PC-9 (cell line): ENCODE measurements at regions not wholly inside any gene's neighbourhood (a gene's known extent, or its start where the extent isn't known, plus 50 kb on each side); places are given as distances from the start of the nearest gene placed in this dataset.

Experiments used
- BruUV-seq: library from RNA; stranded (reverse); fragments of 400-500 nt; replicated peaks from 2 replicates; lab custom pipeline; 2021; lab: Mats Ljungman, UMichigan
- CTCF ChIA-PET: fragments of 300-600 bp; sonication (Branson Sonifier 250); formaldehyde crosslinking; loops from one replicate; lab custom pipeline; 2022; ENCODE audit warnings: antibody characterized with exemption; lab: Charles Lee
- POLR2A ChIA-PET: fragments of 300-600 bp; sonication (Branson Sonifier 250); formaldehyde crosslinking; loops from one replicate; lab custom pipeline; 2022; ENCODE audit warnings: antibody characterized with exemption; ENCODE audit not compliant: unreplicated experiment; lab: Charles Lee
- DNase-seq, 2 experiments: peaks; one replicate each; pipeline versions ENCODE4 v3.0.0 to v3.0.0-alpha.2; 2015 to 2022; ENCODE audit warnings: mixed read lengths in 1 of 2
- H2AFZ ChIP-seq: fragments of 200-600 bp; sonication (generic); 2 replicates; pipeline ENCODE4 v1.8.1; 2017; ENCODE audit warnings: antibody characterized with exemption
- H3F3A ChIP-seq: fragments of 200-600 bp; sonication (generic); 2 replicates; pipeline ENCODE4 v1.8.1; 2017; ENCODE audit warnings: antibody characterized with exemption, mild to moderate bottlenecking, low read depth; ENCODE audit not compliant: insufficient read depth
- H3K27ac ChIP-seq: fragments of 200-600 bp; sonication (generic); 2 replicates; pipeline ENCODE4 v1.6.1; 2016; ENCODE audit warnings: mixed run types
- H3K27me3 ChIP-seq: fragments of 200-600 bp; sonication (generic); 2 replicates; pipeline ENCODE4 v1.6.1; 2016; ENCODE audit warnings: low read depth, mixed run types; ENCODE audit not compliant: insufficient read depth
- H3K36me3 ChIP-seq: fragments of 200-600 bp; sonication (generic); 2 replicates; pipeline ENCODE4 v1.6.1; 2016; ENCODE audit warnings: low read depth, mixed run types
- H3K4me1 ChIP-seq: fragments of 200-600 bp; sonication (generic); replicated peaks from 2 replicates; pipeline ENCODE4 v1.6.1; 2016; ENCODE audit warnings: mixed run types; ENCODE audit not compliant: insufficient read depth
- H3K4me2 ChIP-seq: fragments of 200-600 bp; sonication (generic); 2 replicates; pipeline ENCODE4 v1.6.1; 2017; ENCODE audit warnings: mixed run types
- H3K4me3 ChIP-seq: fragments of 200-600 bp; sonication (generic); 2 replicates; pipeline ENCODE4 v1.6.1; 2016; ENCODE audit warnings: mixed run types
- H3K79me2 ChIP-seq: fragments of 200-600 bp; sonication (generic); 2 replicates; pipeline ENCODE4 v1.6.1; 2017; ENCODE audit warnings: low read depth, mixed run types
- H3K9me2 ChIP-seq: fragments of 200-600 bp; sonication (generic); 2 replicates; pipeline ENCODE4 v1.8.1; 2017; ENCODE audit warnings: mild to moderate bottlenecking; ENCODE audit not compliant: insufficient read depth
- H3K9me3 ChIP-seq: fragments of 200-600 bp; sonication (generic); 2 replicates; pipeline ENCODE4 v1.8.1; 2016; ENCODE audit warnings: low read depth; ENCODE audit not compliant: insufficient read depth
- H4K20me1 ChIP-seq: fragments of 200-600 bp; sonication (generic); 2 replicates; pipeline ENCODE4 v1.8.1; 2017; ENCODE audit not compliant: insufficient read depth
- EZH2 ChIP-seq: fragments of 200-600 bp; sonication (generic); IDR thresholded peaks from 2 replicates; pipeline ENCODE4 v1.8.0; 2017; ENCODE audit warnings: antibody characterized with exemption, low read depth
- intact Hi-C: fragments of 100-400 bp; cut with micrococcal nuclease; formaldehyde crosslinking; loops from one replicate; pipeline ENCODE4 v1.10.0; 2022; ENCODE audit not compliant: unreplicated experiment
- TF ChIP-seq, protein P1 (sequence below): fragments of 200-600 bp; sonication (generic); conservative IDR thresholded peaks from 2 replicates; pipeline ENCODE4 v1.6.1; 2017; ENCODE audit warnings: mixed run types, antibody characterized with exemption, mild to moderate bottlenecking, moderate library complexity

DNA sequence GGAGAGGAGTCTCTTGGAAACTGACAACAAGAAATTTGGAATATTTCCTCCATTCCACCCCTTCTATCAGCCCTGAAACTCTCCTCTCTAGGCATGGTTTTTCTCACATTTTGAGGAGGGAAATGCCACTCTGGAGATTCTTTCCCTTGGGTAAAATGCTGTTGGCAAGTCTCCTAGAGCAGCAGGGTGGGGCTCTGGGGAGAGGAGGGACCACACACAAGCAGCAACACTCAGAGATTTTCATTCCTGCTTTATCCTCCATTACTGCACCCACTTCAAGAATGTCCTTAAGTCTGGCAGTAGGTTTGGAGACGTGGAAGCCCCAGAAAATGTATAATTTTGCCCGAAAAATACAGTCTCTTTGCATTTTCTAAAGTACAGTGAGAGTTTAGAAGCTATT is 130.8 kb upstream of the FLRT2 start:
- Histone ChIP-seq H3K79me2 (no peaks in the 10 kb centered on the region), H3K9me3 (no peaks in the 10 kb centered on the region), H3K9me2 (no peaks in the 10 kb centered on the region), H4K20me1 (no peaks in the 10 kb centered on the region), H3K27ac (no peak overlapping the region), H3K36me3 (no peaks in the 10 kb centered on the region), H3F3A (no peaks in the 10 kb centered on the region), H3K4me2 (no peak overlapping the region), H3K27me3 (no peaks in the 10 kb centered on the region), H3K4me3 (no peak overlapping the region), H3K4me1 (no peaks in the 10 kb centered on the region), H2AFZ (no peak overlapping the region)
- ChIA-PET CTCF (no interaction called here), POLR2A (no interaction called here)
- intact Hi-C loops: no loop called here
- DNase-seq: no peak
- TF ChIP-seq, protein P1, sequence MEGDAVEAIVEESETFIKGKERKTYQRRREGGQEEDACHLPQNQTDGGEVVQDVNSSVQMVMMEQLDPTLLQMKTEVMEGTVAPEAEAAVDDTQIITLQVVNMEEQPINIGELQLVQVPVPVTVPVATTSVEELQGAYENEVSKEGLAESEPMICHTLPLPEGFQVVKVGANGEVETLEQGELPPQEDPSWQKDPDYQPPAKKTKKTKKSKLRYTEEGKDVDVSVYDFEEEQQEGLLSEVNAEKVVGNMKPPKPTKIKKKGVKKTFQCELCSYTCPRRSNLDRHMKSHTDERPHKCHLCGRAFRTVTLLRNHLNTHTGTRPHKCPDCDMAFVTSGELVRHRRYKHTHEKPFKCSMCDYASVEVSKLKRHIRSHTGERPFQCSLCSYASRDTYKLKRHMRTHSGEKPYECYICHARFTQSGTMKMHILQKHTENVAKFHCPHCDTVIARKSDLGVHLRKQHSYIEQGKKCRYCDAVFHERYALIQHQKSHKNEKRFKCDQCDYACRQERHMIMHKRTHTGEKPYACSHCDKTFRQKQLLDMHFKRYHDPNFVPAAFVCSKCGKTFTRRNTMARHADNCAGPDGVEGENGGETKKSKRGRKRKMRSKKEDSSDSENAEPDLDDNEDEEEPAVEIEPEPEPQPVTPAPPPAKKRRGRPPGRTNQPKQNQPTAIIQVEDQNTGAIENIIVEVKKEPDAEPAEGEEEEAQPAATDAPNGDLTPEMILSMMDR: no peak
- TF ChIP-seq EZH2: no peak
- BruUV-seq: no TSS peak

DNA sequence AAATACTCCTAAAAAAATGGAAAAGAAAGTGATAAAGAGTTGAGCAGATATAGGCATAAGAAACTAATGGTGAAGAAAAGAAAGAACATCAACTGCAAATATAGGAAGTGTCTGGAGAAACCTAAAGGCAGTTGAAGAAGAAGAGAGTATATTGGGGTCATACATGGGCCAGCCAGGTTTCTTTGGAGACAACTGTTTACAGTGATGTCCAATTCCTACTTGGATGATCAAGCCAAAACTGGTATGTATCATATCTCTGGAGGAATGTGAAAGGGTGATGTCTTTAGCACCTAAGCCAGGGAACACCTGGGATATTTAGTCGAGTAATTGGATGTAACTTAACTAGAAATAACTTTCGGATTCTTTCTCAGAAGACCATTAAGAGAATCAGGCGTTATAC is 129.3 kb upstream of the FLRT2 start:
- Histone ChIP-seq H2AFZ (no peak overlapping the region), H3K4me3 (no peak overlapping the region), H3K27me3 (no peaks in the 10 kb centered on the region), H3K4me1 (no peaks in the 10 kb centered on the region), H4K20me1 (no peaks in the 10 kb centered on the region), H3K79me2 (no peaks in the 10 kb centered on the region), H3K4me2 (no peak overlapping the region), H3K36me3 (no peaks in the 10 kb centered on the region), H3K9me3 (no peaks in the 10 kb centered on the region), H3K9me2 (no peaks in the 10 kb centered on the region), H3K27ac (no peak overlapping the region), H3F3A (no peaks in the 10 kb centered on the region)
- POLR2A ChIA-PET: no interaction called here
- TF ChIP-seq, protein P1: no peak
- no peak for TF ChIP-seq EZH2
- DNase-seq: no peak
- intact Hi-C loops: no loop called here
- CTCF ChIA-PET: no interaction called here
- BruUV-seq: no TSS peak

DNA sequence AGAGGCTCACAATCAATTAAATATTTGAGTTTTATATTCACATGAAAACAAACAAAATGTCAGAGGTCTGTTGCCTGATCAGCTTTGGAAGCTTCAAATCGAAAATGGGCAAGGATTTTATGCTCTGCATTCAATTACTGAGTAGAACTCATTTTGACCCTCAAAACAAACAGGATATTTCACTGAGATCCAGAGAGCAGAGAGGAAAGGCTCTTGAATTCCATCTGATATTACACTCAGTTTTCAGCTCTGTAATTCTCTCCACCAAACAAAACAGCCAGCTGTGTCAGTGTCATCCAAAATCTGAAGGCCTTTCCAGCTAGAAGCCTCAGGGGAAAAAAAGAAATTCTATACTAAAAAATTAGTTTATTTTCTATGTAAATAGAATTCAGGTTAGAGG is 128.6 kb upstream of the FLRT2 start:
- POLR2A ChIA-PET: no interaction called here
- intact Hi-C loops: no loop called here
- CTCF ChIA-PET: no interaction called here
- Histone ChIP-seq H3K36me3 (no peaks in the 10 kb centered on the region), H3K27me3 (no peaks in the 10 kb centered on the region), H3K4me1 (no peaks in the 10 kb centered on the region), H3F3A (no peaks in the 10 kb centered on the region), H3K79me2 (no peaks in the 10 kb centered on the region), H2AFZ (no peak overlapping the region), H4K20me1 (no peaks in the 10 kb centered on the region), H3K4me3 (no peak overlapping the region), H3K9me2 (no peaks in the 10 kb centered on the region), H3K4me2 (no peak overlapping the region), H3K9me3 (no peaks in the 10 kb centered on the region), H3K27ac (no peak overlapping the region)
- no peak for DNase-seq
- no peak for TF ChIP-seq EZH2
- TF ChIP-seq, protein P1: no peak
- BruUV-seq: no TSS peak
